ENCODE measurements at regions not wholly inside any gene's neighbourhood (a gene's known extent, or its start where the extent isn't known, plus 50 kb on each side); places are given as distances from the start of the nearest gene placed in this dataset.

GRCh38 chr11:80118073-80118472 lies 677.2 kb upstream of the TENM4 start:
- H3K27me3 Mint-ChIP-seq: no peaks in the 10 kb centered on the region
- H3K4me3 Mint-ChIP-seq: no peak overlapping the region
- no peaks in the 10 kb centered on the region for H3K27me3 ChIP-seq (ENCODE audit: control insufficient read depth in 1 of 2, insufficient read depth in 2 of 2, low read length in 2 of 2)
- no peak overlapping the region for H3K27ac ChIP-seq (ENCODE audit: low read depth in 1 of 2, low read length in 2 of 2)
- peaks cover 7% of the 10 kb centered on the region for H3K9me3 Mint-ChIP-seq
- H3K4me3 ChIP-seq (ENCODE audit: low read length): no peak overlapping the region
- DNase-seq (no peak), ATAC-seq (ENCODE audit: poor library complexity) (no peak)
- no peaks in the 10 kb centered on the region for H3K4me1 ChIP-seq (ENCODE audit: insufficient read depth, low read length)
- ChIA-PET CTCF (no interaction called here), POLR2A (no interaction called here)
- intact Hi-C loops (cut with DNase I, micrococcal nuclease): no loop called here
- no peaks in the 10 kb centered on the region for H3K36me3 ChIP-seq (ENCODE audit: insufficient read depth, low read length)
- H3K36me3 Mint-ChIP-seq (ENCODE audit: low read depth): no peaks in the 10 kb centered on the region
- TF ChIP-seq, protein P1, sequence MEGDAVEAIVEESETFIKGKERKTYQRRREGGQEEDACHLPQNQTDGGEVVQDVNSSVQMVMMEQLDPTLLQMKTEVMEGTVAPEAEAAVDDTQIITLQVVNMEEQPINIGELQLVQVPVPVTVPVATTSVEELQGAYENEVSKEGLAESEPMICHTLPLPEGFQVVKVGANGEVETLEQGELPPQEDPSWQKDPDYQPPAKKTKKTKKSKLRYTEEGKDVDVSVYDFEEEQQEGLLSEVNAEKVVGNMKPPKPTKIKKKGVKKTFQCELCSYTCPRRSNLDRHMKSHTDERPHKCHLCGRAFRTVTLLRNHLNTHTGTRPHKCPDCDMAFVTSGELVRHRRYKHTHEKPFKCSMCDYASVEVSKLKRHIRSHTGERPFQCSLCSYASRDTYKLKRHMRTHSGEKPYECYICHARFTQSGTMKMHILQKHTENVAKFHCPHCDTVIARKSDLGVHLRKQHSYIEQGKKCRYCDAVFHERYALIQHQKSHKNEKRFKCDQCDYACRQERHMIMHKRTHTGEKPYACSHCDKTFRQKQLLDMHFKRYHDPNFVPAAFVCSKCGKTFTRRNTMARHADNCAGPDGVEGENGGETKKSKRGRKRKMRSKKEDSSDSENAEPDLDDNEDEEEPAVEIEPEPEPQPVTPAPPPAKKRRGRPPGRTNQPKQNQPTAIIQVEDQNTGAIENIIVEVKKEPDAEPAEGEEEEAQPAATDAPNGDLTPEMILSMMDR (IDR thresholded peaks at IDR 0.05): no peak
- no peaks in the 10 kb centered on the region for H3K4me1 Mint-ChIP-seq (ENCODE audit: low read depth)
- H3K9me3 ChIP-seq (ENCODE audit: control insufficient read depth in 1 of 2, insufficient read depth in 1 of 2, low read length in 2 of 2): no peaks in the 10 kb centered on the region
- H3K27ac Mint-ChIP-seq: no peak overlapping the region

DNA sequence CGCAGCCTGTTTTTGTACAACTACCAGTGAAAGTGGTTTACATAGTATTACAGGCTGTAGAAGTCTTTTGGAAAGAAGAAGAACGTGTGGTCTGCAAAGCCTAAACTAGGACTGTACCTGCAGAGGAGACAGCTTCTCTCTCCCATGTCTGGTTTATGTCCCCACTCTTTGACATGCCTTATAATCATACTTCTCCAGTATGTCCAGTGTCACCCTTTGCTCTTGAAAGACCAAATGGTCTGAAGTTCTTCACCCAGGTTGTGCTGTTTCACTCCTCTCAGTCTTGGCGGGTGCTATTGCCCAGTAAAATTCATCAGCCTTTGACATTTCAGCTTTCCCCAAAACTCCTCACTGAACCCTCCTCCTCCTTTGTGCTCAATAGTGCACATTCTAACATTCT lies 676.0 kb upstream of the TENM4 start:
- DNase-seq (no peak), ATAC-seq (ENCODE audit: poor library complexity) (no peak)
- Mint-ChIP-seq H3K36me3 (ENCODE audit: low read depth) (no peaks in the 10 kb centered on the region), H3K4me1 (ENCODE audit: low read depth) (no peaks in the 10 kb centered on the region), H3K9me3 (peaks cover 11% of the 10 kb centered on the region), H3K4me3 (no peak overlapping the region), H3K27ac (no peak overlapping the region), H3K27me3 (no peaks in the 10 kb centered on the region)
- ChIA-PET POLR2A (no interaction called here), CTCF (no interaction called here)
- TF ChIP-seq, protein P1 (IDR thresholded peaks at IDR 0.05): no peak
- H3K27me3 ChIP-seq (ENCODE audit: control insufficient read depth in 1 of 2, insufficient read depth in 2 of 2, low read length in 2 of 2): no peaks in the 10 kb centered on the region
- no peak overlapping the region for H3K27ac ChIP-seq (ENCODE audit: low read depth in 1 of 2, low read length in 2 of 2)
- no peaks in the 10 kb centered on the region for H3K36me3 ChIP-seq (ENCODE audit: insufficient read depth, low read length)
- intact Hi-C loops (cut with DNase I, micrococcal nuclease): no loop called here
- H3K9me3 ChIP-seq (ENCODE audit: control insufficient read depth in 1 of 2, insufficient read depth in 1 of 2, low read length in 2 of 2): no peaks in the 10 kb centered on the region
- H3K4me3 ChIP-seq (ENCODE audit: low read length): no peak overlapping the region
- no peaks in the 10 kb centered on the region for H3K4me1 ChIP-seq (ENCODE audit: insufficient read depth, low read length)

DNA sequence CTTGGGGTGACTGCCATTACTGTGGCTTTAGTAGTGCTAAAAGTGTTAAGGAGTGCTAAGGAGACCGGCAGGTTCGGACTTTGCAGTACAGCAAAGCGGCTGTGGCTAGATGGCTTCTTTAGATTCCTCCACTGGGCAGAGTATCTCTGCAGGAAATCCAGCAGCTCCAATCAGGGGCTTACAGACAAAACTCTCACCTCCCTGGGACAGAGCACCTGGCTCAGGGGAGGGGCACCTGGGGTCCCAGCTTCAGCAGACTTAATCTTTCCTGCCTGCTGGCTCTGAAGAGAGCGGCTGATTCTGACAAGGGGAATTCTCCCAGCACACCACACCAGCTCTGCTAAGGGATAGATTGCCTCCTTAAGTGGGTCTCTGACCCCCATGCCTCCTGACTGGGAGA lies 668.8 kb upstream of the TENM4 start:
- DNase-seq (no peak), ATAC-seq (ENCODE audit: poor library complexity) (no peak)
- Mint-ChIP-seq H3K27me3 (no peaks in the 10 kb centered on the region), H3K9me3 (peaks cover 11% of the 10 kb centered on the region), H3K36me3 (ENCODE audit: low read depth) (no peaks in the 10 kb centered on the region), H3K4me3 (no peak overlapping the region), H3K27ac (no peak overlapping the region), H3K4me1 (ENCODE audit: low read depth) (no peaks in the 10 kb centered on the region)
- Histone ChIP-seq H3K9me3 (ENCODE audit: control insufficient read depth in 1 of 2, insufficient read depth in 1 of 2, low read length in 2 of 2) (peaks cover 0 to 12% of the 10 kb centered on the region in 2 experiments), H3K27ac (ENCODE audit: low read depth in 1 of 2, low read length in 2 of 2) (no peak overlapping the region), H3K27me3 (ENCODE audit: control insufficient read depth in 1 of 2, insufficient read depth in 2 of 2, low read length in 2 of 2) (no peaks in the 10 kb centered on the region), H3K4me3 (ENCODE audit: low read length) (no peak overlapping the region), H3K36me3 (ENCODE audit: insufficient read depth, low read length) (no peaks in the 10 kb centered on the region), H3K4me1 (ENCODE audit: insufficient read depth, low read length) (no peaks in the 10 kb centered on the region)
- POLR2A ChIA-PET: no interaction called here
- CTCF ChIA-PET: no interaction called here
- TF ChIP-seq, protein P1 (IDR thresholded peaks at IDR 0.05): no peak
- intact Hi-C loops (cut with DNase I, micrococcal nuclease): no loop called here

Measured in CD4-positive, alpha-beta T cell (primary cell).